ENCODE measurements at regions not wholly inside any gene's neighbourhood (a gene's known extent, or its start where the extent isn't known, plus 50 kb on each side); places are given as distances from the start of the nearest gene placed in this dataset.

DNA sequence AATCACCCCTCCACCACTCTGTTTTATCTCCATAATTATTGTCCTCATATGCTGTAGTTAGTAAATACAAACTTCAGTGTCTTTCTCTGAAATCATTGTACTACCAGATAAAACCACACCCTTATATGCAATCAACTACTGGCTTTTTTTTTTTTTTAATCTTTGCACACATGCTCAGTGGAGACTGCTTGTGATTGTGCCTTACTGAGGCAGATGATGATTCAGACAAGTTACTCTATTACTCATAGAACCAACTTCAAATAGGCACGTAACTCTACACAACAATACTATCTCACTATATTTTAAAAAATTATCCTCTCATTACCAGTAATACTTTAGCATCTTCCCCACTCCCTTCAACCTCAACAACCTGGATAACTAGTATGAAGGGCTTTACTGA is 1278.4 kb upstream of the PIK3C3 start:
- no peak for DNase-seq (ENCODE audit: low spot score)

DNA sequence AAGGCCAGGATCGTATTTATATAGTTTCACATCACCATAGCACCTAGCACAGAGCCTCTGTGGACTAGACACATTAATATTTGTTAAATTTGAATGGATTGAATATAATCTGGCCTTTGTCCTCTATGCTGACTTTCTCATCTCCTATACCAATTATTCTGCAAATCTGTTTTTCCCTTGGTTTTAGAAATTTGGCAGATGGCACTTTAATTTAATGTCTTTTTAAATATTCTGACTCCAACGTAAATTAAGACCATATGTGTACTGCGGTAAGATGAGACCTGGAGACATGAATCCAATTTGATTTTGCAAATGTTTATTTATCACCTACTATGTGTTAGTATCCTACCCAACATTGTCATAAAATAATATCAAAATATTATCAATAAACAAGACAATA is 1281.9 kb upstream of the PIK3C3 start:
- DNase-seq (ENCODE audit: low spot score): no peak

DNA sequence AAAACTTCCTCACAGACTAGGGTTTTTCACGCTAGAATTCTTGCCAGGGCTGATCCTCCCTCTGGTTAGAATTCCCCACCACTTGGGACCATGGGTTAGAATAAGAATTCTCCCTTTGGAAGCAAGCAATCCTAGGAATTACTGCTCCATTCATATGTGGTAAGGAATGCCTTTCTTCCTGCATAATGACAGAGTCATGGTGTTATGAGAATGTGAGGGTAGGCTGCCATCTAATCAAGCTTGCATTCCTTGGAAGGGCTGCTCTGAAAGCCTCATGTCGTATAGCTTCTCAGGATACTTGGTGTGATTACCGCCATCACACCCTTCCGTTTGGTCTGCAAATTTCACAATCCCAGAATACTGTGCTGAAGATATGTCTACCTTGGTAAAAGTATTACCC is 1282.4 kb upstream of the PIK3C3 start:
- no peak for DNase-seq (ENCODE audit: low spot score)

DNA sequence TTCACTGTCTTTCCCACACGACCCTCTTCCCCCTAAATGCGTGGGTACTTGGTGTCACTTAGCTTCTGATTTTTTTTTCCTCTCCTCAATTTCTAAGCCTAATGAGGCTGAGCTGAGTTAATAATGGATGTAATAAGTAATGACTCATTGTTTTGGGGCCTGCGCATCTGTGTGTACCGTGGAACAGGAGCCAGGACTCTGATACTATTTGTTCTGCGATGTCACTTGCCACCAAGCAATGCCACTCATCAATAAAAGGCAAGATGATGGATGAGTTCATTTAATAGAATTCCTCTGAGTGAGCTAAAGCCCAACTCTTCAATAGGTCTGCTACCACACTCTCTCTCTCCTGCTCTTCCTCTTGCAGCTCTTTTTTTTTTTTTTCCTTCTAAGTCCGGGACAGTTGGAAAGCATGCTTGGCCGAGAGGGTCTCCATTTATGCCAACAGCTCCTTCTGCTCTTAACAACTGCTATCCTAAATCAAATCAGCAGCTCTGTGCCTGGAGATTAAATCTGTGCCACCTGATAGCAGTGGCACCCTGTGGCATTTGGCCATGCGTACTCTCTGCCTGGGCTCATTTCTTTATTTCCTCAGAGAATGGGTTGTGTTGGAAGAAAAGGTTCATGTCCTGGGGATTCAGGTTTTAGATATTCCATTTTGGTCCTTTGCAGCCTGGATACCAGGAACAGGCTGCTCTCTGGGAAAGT is 1284.2 kb upstream of the PIK3C3 start:
- no peak for DNase-seq (ENCODE audit: low spot score)

DNA sequence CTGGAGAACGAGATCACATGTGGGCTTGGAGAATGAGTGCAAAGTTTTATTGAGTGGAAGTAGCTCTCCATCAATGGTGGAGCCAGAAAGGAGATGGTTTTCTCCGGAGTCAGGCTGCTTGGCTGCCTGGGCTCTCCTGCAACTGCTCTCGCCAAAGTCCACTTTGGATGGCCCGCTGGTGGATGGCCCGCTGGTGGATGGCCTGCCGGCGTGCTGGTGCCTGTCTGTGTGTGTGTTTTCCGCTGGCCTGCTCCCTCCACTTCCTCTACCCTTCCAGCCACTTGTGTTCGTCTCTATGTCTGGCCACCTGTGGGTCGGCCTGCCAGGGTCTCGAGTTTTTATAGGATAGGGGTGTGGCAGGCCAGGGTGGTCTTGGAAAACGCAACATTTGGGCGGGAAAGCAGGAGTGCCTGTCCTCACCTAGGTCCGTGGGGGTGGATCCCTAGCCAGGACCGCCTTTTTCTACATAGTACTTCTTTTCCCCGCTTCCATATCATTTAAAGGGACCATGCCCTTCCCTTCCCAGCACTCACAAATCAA is 1292.1 kb upstream of the PIK3C3 start:
- DNase-seq (ENCODE audit: low spot score): no peak

DNA sequence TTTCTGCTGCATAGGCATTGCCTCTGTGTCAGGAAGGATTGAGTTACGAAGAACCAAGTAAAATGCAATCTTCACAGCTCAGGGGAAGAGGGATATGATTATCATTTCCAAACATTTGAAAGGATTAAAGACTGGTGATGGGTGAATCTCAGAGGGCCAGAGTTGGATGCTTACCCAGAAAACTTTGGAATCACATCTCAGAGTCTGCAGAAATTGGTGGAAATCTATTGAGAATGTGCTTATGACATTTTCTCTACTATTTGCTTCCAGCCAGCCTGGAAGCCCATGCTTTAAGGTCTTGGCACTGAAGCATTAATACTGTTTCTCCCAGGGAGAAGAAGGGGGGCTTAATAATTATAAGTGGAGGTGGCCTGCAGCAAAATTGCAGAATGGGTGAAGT is 1301.4 kb upstream of the PIK3C3 start:
- DNase-seq (ENCODE audit: low spot score): no peak

DNA sequence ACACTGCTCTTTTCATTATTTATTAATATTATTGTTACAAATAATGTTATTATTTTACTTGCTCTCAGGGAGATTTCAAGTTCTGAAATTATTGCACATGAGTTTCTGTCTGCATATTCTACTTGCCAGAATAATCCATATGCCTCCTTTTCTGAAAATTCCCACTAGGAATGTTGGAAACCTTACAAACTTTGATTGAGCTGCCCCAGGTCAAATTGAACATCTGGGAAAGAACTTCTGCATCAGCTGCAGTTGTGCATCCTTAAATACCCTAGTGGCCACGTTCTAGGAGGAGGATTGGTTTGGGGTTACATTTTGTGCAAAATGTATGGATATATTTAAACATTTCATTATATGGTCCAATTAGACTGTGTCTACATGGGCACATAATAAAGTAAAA is 1302.7 kb upstream of the PIK3C3 start:
- no peak for DNase-seq (ENCODE audit: low spot score)

DNA sequence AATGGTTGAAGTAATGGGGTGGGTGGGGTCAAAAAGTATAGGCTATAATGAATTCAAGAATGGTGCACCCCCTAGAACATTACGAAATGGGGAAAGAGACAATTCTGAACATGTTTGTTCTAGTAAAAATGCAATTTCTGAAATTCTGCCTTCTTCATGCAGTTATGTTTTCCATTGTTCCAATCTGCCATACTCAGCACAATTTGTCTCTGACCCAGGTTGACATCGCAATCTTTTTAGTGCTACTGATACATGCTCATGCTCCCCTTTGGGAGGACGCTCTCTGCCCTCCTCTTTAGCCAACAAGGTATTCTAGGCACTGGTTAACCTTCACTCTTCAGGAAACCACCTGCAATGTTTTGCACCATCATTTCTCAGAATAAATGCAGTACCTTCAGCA is 1303.9 kb upstream of the PIK3C3 start:
- DNase-seq (ENCODE audit: low spot score): no peak

DNA sequence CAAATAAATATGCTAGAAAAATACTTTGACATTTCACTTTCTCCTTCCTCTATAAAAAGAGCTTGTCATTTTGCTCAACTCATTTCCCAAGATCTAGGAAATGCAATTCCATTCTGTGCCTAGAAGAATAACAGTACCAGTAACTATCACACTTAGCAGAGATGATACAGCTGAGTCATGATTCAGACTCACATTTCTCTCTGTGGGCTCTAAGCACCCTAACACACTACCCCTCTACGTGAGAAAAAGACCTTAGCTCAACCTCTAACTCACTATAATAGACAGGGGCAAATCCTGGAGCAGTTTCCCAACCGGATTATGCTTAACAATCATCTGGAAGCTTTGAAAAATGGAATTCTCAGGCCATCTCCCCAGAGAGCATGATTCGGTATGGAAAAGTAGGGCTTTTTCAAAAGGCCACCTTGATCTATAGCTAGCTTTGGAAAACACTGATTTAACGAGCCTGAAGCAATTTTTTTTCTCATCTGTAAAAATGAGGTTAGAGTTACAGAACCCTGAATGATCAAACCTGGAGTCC is 1312.3 kb upstream of the PIK3C3 start:
- DNase-seq (ENCODE audit: low spot score): no peak

DNA sequence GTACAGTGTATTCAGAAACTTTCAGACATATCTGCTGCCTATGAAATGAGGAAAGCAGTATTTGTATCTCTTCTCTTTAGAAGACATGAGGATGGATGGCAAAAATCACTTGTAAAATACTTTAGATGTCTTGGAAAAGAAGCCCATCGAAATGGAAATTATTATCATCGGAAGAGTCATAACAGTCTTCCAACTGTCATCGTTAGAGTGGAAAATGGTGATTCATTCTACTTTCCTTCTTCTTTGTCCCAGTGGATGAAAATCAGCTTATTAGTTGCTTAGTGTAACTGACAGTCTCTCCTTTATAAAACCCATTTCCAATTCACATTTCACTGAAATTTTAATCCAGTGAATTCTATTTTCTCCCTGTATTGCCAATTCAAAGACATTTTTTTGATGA is 1323.7 kb upstream of the PIK3C3 start:
- DNase-seq (ENCODE audit: low spot score): no peak

DNA sequence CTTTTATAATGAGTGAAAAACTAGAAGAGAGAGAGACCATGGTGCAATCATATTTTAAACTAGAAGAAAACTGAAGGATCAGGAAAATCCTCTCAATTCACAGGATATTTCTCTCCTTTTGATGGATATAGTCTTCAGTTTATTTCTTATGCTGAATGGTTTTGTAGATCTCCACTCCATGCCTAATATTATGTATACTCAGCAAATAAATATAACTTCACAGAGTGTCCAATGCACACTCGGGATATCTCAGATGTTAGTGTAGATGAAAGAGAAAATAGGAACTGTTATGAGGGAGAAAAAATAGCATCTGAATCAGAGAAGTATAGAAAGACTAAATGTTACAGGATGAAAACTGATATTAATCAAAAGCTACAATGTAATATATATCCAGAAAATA is 1324.5 kb upstream of the PIK3C3 start:
- DNase-seq (ENCODE audit: low spot score): no peak

DNA sequence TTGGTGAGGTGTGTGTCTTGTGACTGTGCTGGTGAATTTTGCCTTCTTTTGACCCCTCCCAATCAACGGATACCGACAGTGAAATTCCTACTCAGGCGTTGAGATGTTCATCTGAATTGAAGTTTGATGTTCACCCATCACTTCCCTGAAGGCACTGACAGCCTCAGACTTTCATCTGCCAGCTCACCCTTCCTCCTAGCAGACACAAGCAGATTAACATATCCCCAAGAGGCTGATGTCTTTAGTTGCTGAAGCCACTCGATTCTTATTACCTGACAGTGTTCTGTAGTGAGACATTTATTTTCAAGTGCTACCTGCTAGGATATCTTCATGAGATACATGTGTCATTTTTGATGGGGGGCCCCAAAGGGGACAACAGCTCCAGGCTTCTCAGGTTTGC is 1330.1 kb upstream of the PIK3C3 start:
- DNase-seq (ENCODE audit: low spot score): no peak

DNA sequence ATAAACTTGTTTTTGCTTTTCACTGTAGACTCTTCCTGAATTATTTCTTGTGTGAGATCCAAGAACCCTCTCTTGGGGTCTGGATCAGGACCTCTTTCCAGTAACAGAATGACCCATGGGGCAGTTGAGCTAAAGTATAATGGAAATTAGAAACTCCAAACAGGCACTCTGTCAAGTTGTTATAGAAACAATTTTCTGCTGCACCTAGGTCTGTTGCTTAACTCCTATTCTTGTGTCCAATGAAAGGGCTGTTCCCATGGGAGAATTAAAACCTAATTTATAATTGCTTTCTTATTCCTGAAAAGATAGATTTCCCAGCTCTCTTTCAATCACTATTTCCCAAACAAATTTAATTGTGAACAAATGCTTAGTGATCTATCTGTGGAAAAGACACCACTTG is 1341.3 kb upstream of the PIK3C3 start:
- DNase-seq (ENCODE audit: low spot score): no peak

DNA sequence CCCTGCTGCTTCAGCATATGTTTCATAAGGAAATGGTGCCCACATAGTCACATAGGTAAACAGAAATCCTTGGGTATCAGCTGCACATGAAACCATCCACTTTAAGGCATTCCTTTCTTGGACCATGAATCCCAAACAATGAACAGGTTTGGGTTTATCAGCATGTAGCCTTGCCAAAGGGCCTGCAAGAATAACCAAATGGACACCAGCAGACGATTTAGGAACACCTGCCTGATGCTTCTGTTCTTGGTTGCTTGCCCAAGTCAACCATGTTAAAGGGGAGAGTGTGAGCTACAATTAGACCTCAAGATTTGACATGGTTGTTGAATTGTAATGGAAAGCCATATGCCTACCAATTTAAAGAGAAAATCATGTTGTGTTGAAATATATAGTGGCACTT is 1342.7 kb upstream of the PIK3C3 start:
- no peak for DNase-seq (ENCODE audit: low spot score)

DNA sequence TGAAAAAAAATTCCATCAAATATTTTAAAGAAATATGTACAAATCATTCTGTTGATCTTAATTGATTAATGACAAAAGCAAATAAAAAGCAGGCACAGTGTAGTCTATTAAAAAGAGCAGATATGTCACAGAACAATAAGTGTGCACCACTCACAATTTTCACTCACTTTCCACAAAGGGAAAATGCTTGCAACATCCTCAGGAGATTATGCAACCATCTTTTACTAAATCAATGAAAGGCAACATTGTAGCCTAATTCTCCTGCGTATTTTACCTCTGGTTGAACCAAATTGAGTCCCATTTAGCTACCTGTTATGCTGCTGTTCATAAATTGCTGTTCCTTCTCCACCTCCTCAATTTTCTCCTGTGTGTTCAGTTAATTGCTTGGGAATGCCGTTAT is 1346.8 kb upstream of the PIK3C3 start:
- DNase-seq (ENCODE audit: low spot score): no peak

DNA sequence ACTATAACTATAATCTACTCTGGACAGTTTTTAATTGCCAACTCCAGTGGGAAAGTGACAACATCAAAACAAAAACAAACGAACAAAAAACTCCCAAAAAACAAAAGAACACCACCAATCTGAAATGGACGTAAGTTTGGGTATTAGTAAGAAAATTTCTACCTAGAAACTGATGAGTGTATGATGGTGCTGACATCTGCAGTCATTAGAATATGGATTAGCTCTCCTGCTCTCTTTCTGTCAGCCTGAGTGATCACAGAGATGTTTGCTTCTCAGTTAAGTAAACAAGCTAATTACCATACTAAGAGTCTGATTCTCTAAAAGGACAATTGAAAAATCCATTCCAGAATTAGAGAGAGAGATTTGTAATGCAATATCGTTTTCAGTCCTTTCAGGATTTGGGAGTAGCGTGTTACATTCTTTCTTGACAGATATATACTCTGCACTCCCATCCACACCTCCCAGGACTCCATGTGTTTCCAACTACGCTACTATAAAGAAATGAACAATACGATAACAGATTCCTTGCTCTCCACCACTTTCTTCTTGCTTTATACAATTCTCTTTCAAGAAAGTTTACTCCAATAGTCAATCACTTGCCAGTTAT is 1347.4 kb upstream of the PIK3C3 start:
- DNase-seq (ENCODE audit: low spot score): no peak

DNA sequence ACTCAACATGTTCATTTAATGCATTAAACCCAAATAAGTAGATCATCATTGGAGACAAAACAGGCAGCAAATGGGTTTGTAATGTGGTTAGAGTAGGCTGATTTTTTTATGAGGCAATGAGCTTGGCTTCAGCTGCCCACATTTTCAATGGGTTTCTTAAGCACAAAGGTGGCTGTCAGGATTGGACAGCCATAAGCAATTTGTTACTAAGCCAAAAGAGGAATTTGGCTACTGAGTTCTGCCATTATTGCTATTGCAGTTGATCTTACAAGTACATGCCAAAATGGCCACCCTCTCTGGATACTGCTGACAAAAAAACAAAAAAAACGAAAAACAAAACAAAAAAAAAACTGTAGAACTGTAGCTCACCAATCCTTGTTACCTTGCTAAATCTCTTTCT is 1348.0 kb upstream of the PIK3C3 start:
- no peak for DNase-seq (ENCODE audit: low spot score)

DNA sequence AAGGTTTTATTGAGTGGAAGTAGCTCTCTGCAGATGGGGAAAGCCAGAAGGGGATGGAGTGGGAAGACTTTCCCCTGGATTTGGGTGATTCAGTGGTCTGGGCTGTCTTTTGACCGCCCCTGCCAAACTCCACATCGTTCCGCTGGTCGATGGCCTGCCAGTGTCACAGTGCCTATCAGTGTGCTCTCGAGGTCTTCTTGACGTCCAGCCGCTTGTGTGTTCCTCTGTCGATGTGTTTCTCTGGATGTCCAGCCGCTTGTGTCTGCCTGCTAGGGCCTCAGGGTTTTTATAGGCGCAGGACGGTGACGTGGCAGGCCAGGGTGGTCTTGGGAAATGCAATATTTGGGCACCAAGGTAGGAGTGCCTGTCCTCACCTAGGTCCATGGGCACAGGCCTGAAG is 1371.4 kb upstream of the PIK3C3 start:
- no peak for DNase-seq (ENCODE audit: low spot score)

DNA sequence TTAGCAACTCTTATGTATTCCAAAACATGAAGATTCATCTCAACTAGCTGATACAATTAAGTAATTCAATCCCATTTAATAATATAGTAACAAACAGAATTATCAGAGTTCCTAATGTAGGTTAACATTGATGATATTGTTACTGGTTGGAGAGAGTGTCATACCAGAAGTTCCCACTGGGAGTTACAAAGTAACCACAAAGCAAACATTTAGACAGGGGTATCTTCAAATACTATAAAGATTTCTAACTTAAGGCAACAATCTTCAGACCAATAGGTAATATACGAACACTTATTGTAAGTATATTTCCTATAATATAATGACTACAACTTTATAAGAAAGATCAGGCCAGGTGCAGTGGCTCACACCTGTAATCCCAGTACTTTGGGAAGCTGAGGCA is 1372.9 kb upstream of the PIK3C3 start:
- no peak for DNase-seq (ENCODE audit: low spot score)

DNA sequence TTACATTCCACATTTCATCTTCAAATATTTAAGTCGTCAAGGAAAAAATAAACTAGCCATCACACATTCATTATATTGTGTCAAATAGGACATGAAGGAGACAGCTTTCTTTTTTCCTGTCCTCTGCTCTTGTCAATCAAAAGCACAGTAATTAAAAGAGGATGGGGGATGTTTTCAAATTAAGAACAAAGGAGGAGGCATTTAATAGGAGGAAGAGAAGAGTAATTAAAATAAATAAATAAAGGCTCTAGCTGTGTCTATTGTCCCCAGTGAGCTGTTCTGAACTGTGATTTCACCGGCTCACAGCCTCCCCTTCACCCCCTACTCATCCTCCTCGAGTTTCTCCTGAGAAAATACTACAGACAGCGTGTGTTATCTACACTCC is 1377.1 kb upstream of the PIK3C3 start:
- DNase-seq (ENCODE audit: low spot score): no peak

DNA sequence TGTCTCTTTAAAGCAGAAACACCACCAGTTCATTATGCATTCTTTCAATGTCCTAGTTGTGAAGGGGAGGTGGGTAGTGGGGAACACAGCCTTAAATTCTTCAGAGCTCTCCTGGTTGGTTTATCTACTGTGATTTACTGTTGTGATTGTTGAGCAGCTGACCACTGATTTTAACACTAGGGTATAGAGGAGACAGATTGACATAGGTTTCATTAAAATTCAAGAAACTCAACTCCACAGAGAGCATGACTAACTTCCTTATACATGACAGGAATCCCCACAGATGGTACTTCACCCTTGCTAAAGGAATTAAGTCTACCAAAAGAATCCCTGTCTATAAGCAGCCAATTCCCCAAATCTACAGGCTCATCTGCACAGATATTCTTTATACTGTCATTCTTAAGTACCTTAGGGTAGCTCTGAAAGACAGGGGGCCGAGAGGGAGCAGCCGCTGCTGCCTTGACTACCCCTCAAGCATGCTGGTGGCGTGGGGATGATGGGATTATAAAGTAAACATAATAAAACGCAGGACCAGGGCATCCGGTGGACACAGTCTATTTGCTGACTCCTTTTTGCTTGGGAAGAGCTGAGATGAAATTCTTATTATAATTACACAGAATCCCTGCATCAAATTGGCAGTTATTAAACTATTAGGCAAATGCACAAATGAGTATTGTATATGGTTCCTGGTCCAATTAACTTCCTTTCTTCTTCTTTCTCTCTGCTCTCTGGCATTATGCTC is 1377.6 kb upstream of the PIK3C3 start:
- no peak for DNase-seq (ENCODE audit: low spot score)

DNA sequence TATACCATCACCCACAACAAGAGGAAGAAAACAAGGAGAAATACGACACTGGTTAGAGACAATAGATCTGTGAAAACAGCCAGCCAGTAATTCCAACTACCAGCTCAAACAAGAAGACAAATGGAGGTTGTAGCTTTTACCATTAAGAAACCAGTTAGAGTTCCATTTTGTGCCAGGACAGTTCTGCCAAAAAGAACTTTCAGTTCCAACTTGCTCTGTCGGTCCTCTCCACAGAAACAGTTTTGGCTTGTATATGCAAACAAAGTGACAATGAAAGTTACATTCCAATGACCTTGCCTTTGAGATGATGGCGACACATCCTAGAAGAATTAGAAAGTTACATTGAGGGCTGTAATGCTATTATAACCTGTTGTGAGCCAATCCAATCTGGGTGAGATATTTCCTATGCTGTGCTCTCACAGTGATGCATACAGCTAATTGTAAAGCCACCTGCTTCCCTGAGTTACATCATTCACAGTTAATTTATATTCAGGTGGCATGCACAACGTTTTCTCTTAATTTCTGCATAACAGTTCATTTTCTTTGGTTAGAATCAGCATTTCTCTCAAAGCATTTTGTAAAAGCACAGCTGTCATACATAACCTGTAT is 1378.4 kb upstream of the PIK3C3 start:
- no peak for DNase-seq (ENCODE audit: low spot score)

Data from HT-29 (cell line).